ENCODE measurements at regions not wholly inside any gene's neighbourhood (a gene's known extent, or its start where the extent isn't known, plus 50 kb on each side); places are given as distances from the start of the nearest gene placed in this dataset.
"Not testable (repeated sequence)": the region's sequence is repeated elsewhere in the genome, so short reads cannot be mapped to it uniquely, and the experiment has no call there.

DNA sequence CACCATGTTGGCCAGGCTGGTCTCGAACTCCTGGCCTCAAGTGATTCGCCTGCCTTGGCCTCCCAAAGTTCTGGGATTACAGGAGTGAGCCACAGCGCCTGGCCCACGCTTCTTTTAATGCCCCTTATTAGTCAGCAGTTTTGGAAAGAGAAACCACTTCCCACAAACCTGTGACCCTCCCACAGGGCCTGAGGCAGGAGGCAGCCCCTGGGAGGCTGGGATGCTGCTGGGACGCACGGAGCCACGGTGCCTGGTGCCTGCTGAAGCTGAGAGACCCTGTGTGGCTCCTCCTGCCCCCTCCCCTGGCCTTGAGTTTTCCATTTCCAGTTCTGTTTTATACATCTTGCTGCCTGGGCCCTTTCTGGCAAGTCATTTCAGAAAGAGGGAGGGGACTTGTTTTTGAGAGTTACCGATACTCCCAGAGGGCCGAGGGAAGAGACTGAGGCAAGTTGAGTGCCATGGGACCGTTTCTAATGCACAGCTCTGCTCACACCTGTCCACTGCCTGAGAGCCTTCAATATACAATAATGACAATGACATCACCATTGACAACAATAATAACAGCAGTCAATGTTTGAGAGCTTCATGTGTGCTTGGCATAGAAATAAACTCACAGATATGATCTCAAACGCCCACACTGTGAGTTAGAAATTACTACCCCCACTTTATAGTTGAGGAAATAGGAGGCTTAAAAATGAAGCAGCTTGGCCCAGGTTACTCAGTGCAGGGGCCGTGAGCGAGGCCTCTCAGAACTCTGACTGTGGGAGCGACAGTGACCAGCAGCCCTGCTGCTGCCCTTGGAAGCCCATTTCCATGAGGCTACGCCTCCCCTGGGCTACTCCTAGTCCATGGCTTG is 78.1 kb upstream of the YWHAQ start:
- peak; percentile 26 for DNase-seq

DNA sequence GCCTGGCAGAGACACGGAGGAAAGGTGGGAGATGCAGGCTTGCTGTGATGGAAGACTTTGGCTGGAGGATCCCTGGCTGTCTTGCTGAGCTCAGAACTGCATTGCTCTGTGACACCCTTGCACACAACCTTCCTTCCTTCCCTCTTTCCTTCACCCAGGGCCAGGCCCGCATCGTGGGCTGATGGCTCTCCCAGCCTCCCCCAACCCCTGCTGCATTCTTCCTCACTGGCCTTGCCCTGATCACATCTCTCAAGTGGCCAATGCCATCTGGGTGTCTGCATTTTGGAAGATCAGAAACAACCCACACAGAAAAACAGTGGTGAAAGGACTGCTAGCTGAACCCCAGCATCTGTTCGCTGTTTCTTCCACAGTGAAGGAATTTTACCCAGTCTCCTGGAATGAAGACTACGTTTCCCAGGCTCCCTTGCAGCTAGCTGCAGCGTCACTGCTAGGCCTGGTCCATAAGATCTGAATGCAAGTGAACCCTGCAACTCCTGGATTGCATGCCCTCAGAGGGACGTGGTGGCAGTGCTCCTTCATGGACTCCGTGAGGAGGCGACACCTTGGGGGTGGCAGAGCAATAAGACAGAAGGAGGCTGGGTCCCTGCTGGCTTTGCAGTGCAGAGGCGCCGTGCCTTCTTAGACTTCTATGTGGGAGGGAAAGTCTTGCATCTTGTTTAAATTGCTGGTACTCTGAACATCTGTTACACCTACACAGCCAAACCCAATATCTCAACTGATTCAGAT is 78.9 kb upstream of the YWHAQ start:
- DNase-seq: no peak

GRCh38 chr2:9710311-9710710 is 79.5 kb upstream of the YWHAQ start:
- no peak for DNase-seq

GRCh38 chr2:9712263-9712662 is 81.5 kb upstream of the YWHAQ start:
- DNase-seq: no peak

- peak; percentile 31 for DNase-seq
Observed at GRCh38 chr2:9714630-9715214, 83.9 kb upstream of the YWHAQ start.

DNA sequence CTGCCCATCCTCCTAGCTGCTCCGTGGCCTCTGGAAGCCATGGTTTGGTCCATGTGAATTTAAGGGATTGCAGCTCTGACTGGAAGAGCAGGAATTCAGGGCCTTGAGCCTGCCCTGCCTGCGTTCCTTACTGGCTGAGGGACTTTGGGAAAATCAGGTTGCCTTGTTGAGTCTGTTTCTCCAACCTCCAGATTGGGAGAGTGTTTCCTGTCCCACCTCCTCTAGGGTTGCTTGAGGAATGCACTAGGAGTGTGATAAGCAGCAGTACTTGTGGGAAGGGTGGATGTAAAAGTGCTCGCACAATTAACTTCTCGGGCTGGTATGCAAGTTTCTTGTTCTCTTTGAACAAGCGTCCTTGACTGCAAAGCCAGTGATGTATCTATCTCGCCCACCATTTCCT is 84.4 kb upstream of the YWHAQ start:
- no peak for DNase-seq

DNA sequence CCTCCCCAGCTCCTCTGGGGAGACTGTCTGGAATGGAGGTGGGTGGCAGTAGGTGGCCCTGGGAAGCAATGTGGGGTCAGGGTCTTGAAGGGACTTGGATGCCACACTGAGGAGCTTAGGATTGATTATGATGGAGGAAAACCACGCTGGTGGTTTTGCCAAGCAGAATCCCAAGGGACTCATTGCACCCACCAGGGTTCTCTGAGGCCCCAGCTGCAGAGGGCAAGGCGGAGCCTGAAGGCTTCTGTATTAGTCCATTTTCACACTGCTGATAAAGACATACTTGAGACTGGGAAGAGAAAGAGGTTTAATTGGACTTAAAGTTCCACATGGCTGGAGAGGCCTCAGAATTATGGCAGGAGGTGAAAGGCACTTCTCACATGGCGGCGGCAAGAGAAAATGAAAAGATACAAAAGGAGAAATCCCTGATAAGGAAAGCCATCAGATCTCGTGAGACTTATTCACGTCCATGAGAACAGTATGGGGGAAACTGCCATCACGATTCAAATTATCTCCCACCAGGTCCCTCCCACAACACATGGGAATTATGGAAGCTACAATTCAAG is 87.2 kb upstream of the YWHAQ start:
- no peak for DNase-seq

- no peak for DNase-seq
Observed at GRCh38 chr2:9720352-9721093, 89.7 kb upstream of the YWHAQ start.

GRCh38 chr2:9721344-9721743 is 90.5 kb upstream of the YWHAQ start:
- DNase-seq: no peak

- DNase-seq: no peak
Observed at GRCh38 chr2:9722451-9722850, 91.7 kb upstream of the YWHAQ start.

GRCh38 chr2:9724565-9724964 is 93.8 kb upstream of the YWHAQ start:
- no peak for DNase-seq

DNA sequence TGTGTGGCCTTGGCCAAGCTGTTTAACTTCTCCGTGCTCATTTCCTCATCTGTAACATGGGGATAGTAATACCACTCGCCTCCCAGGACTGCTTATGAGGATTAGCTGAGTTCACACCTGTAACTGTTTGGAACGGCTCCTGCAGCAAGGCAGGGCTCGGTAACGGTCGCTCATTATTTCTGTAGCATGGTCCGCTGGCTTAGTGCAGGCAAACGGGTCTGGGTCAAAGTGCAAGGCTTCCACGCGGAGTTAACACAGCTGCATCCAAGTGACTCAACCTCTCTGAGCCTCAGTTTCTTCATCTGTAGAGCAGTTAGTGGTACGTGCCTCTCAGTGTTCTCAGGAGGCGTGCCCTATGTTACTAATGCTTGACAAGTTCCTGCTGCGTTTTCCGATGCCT is 94.3 kb upstream of the YWHAQ start:
- no peak for DNase-seq

- DNase-seq: not testable (repeated sequence)
Observed at GRCh38 chr2:9726016-9726415, 95.2 kb upstream of the YWHAQ start.

DNA sequence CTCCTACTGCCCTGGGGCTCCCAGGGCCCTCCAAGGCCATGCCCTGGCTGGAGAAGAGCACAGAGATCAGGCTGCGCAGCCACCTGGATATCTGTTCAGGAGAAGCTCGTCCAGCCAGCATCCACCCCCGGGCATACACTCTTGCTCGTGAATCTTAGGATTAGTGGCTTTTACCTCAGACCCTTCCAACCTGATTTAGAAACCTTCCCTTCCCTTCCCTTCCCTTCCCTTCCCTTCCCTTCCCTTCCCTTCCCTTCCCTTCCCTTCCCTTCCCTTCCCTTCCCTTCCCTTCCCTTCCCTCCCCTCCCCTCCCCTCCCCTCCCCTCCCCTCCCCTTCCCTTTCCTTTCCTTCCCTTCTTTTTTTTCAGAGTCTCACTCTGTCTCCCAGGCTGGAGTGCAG is 99.7 kb upstream of the YWHAQ start:
- DNase-seq: not testable (repeated sequence)

GRCh38 chr2:9732824-9733223 is 102.0 kb upstream of the YWHAQ start:
- DNase-seq: no peak

DNA sequence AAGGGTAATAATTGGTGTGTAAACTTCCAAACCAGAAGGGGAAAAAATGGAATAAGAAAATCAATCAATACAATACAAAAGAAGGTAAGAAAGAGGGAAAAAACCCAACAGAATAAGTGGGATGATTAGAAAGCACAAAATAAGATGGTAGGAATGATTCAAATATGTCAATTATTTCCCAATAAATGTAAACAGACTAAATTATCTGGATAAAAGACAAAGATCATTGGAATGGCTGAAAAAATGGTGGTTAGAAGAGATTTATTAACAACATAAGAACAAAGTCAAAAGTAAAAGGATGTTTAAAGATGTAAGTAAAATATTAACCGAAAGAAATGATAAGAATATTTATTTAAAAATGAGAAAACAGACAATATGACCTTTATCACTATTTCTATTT is 103.5 kb upstream of the YWHAQ start:
- DNase-seq: no peak

- DNase-seq: no peak
Observed at GRCh38 chr2:9735335-9735734, 104.5 kb upstream of the YWHAQ start.

DNA sequence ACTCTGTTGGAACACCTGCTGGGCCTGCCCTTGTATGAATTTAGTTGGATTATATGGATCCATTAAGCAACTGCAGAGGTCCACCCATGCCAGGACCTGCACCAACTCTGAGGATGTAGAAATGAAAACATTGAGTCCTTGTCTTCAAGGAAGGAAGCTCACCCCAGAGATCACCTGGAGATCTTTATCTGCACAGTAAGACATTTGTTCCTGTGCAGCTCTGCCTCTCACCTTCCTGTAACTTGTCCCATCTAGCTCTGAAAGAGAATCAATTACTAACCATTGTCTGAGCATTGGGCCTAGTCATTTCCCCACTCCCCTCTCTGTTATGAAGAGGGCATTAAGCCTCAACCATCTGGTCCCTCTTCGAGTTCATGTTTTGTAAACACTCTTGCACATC is 105.2 kb upstream of the YWHAQ start:
- no peak for DNase-seq

DNA sequence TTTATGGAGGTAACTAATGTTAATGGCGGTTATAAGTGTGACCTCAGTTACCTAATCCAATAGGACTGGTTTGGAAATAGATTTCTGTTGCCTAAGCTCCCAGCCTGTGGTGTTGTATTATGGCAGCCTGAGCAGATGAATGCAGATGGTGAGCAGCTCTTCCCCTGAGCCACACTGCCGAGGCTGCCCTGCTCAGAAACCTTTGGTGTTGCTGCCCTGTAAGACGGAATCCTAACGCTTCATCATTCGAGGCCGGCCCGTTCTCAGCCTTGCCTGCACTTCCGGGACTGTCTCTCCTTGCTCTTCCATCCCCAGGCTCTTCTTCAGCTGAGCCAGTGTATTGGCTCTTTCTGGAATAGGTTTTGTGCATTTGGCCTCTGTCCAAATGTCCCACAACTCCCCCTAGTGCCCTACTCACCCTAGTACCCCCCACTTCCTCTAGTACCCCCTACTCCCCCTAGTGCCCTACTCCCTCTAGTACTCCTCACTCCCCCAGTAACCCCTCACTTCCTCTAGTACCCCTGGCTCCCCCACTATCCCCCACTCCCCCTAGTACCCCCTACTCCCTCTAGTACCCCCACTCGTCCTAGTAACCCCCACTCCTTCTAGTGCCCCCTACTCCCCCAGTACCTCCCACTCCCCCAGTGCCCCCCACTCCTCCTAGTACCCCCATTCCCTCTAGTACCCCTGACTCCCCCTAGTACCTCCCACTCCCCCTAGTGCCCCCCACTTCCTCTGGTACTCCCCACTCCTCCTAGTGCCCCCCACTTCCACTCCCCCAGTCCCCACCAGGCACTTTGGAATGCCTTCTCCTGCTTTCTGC is 106.0 kb upstream of the TAF1B start:
- no peak for DNase-seq

GRCh38 chr2:9738062-9738461 is 105.2 kb upstream of the TAF1B start:
- DNase-seq: no peak

DNA sequence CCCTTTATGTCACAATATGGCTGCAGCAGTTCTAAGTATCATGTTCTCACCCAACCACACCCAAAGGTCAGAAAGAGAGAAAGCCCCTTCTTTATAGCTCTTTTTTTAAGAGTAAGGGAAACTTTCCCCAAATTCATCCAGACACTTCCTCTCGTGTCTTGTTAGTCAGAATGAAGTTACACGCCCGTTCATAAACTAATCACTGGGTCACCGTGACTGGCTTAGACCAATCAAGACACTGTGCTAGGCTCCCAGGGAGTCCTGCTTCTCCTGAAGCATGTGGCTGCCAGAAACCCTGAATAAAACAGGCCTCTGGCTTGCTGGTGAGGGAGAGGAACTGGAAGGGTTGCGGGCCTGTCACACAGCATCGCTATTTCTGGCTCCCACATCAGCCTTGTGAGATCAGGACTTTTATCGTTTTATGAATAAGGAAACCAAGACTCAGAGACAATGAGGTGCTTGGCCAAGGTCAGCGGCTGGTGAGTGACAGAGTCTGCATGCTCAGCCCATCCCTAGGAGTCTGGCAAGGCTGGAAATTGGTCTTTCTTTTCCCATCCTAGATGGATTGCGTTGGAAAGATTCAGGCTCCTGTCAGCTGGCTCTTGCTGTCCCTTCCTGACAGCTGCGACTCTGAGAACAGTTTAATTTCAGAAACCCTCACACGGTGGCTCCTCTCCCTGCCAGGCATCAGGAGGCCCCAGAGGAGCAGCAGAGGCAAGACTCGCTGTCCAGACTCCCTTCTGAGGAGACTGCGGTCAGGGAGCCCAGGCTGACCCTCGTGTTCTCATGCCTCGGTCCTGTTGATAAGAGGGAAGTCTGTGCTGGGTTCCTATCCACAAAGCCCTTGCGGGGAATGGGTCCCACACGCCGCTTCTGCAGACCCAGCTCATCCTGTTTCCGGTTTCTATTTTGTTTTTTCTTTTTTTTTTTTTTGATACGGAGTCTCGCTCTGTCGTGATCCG is 104.5 kb upstream of the TAF1B start:
- DNase-seq: no peak

Data from NCI-H510A treated with DMSO at 0.1 percent for 48 hours (cell line).